Panc1 (cell line): ENCODE measurements at regions not wholly inside any gene's neighbourhood (a gene's known extent, or its start where the extent isn't known, plus 50 kb on each side); places are given as distances from the start of the nearest gene placed in this dataset.

Experiments
- ATAC-seq: fragments of 200-7000 bp; cut with Tn5 transposase; 2 replicates; pipeline ENCODE4 v1.9.1; 2020; ENCODE audit warnings: mild to moderate bottlenecking, moderate library complexity
- BruUV-seq: library from RNA; stranded (reverse); fragments of 400-500 nt; replicated peaks from 2 replicates; lab custom pipeline; 2021; lab: Mats Ljungman, UMichigan
- CTCF ChIA-PET: fragments of 300-600 bp; sonication (Branson Sonifier 250); formaldehyde crosslinking; loops from one replicate; lab custom pipeline; 2022; ENCODE audit warnings: antibody characterized with exemption; lab: Charles Lee
- POLR2A ChIA-PET: fragments of 300-600 bp; sonication (Branson Sonifier 250); formaldehyde crosslinking; loops from one replicate; lab custom pipeline; 2022; ENCODE audit warnings: antibody characterized with exemption; lab: Charles Lee
- DNase-seq: peaks from one replicate; pipeline ENCODE4 v3.0.0-alpha.2; 2010; ENCODE audit warnings: low read depth, low spot score
- H3K27ac ChIP-seq: 2 replicates; pipeline ENCODE4 v1.5.1; 2011; ENCODE audit warnings: mild to moderate bottlenecking, low read length, inconsistent platforms
- H3K27me3 ChIP-seq: fragments of 200-500 bp; sonication (Bioruptor generic); 2 replicates; pipeline ENCODE4 v1.6.0; 2014; ENCODE audit warnings: low read length, inconsistent platforms; ENCODE audit not compliant: control insufficient read depth, insufficient read depth
- H3K36me3 ChIP-seq: fragments of 200-500 bp; sonication (Bioruptor generic); 2 replicates; pipeline ENCODE4 v1.5.1; 2014; ENCODE audit warnings: inconsistent platforms, mild to moderate bottlenecking, low read length, moderate library complexity; ENCODE audit not compliant: control insufficient read depth, insufficient read depth
- H3K4me1 ChIP-seq: 2 replicates; pipeline ENCODE4 v1.5.1; 2011; ENCODE audit warnings: inconsistent platforms, mild to moderate bottlenecking, low read length, moderate library complexity; ENCODE audit not compliant: control insufficient read depth, insufficient read depth
- H3K4me3 ChIP-seq, 2 experiments: 2 replicates each; pipeline ENCODE4 v1.5.1; 2011 to 2012; ENCODE audit warnings: low read depth in 2 of 2, low read length in 2 of 2, mild to moderate bottlenecking in 2 of 2, inconsistent platforms in 1 of 2, moderate library complexity in 1 of 2
- H3K9me3 ChIP-seq: fragments of 200-500 bp; sonication (Bioruptor generic); 2 replicates; pipeline ENCODE4 v1.5.1; 2014; ENCODE audit warnings: low read depth, mild to moderate bottlenecking, inconsistent platforms, low read length, moderate library complexity; ENCODE audit not compliant: control insufficient read depth, insufficient read depth
- CTCF ChIP-seq: fragments of 450-650 bp; IDR thresholded peaks from 2 replicates; pipeline ENCODE4 v1.5.1; 2017; ENCODE audit warnings: mild to moderate bottlenecking
- POLR2AphosphoS5 ChIP-seq: IDR thresholded peaks from 2 replicates; pipeline ENCODE4 v1.6.1; 2012; ENCODE audit warnings: mild to moderate bottlenecking, low read depth, low read length, moderate library complexity
- REST ChIP-seq, 2 experiments: IDR thresholded peaks; 2 replicates each; pipeline ENCODE4 v1.6.1; 2011 to 2012; ENCODE audit warnings: low read depth in 2 of 2, control low read depth in 1 of 2, low read length in 1 of 2, mild to moderate bottlenecking in 1 of 2, moderate library complexity in 1 of 2; ENCODE audit not compliant: insufficient read depth in 1 of 2
- SIN3A ChIP-seq: IDR thresholded peaks from 2 replicates; pipeline ENCODE4 v1.6.1; 2012; ENCODE audit warnings: low read depth, mild to moderate bottlenecking, low read length, moderate library complexity, borderline replicate concordance; ENCODE audit not compliant: insufficient read depth
- TCF7L2 ChIP-seq: IDR thresholded peaks from 2 replicates; pipeline ENCODE4 v1.6.1; 2011; ENCODE audit warnings: mild to moderate bottlenecking, low read depth, low read length, inconsistent platforms
- in situ Hi-C: cut with HindIII; loops from 2 replicates; pipeline ENCODE4 v1.10.0; 2016; ENCODE audit warnings: low sequenced_read_pairs, low pct_unique_long_range_greater_than_20kb
- intact Hi-C: fragments of 100-400 bp; cut with micrococcal nuclease; formaldehyde crosslinking; loops from one replicate; pipeline ENCODE4 v1.10.0; 2022; ENCODE audit not compliant: unreplicated experiment

- CTCF ChIA-PET, result no interaction called here
- no TSS peak for BruUV-seq
- POLR2A ChIA-PET, result no interaction called here
- Histone ChIP-seq H3K9me3 (no peaks in the 10 kb centered on the region), H3K4me3 (no peak overlapping the region), H3K36me3 (no peaks in the 10 kb centered on the region), H3K27me3 (no peaks in the 10 kb centered on the region), H3K4me1 (no peaks in the 10 kb centered on the region), H3K27ac (no peak overlapping the region)
- no peak for TF ChIP-seq POLR2AphosphoS5
- TF ChIP-seq TCF7L2, result no peak
- TF ChIP-seq SIN3A, result no peak
- no peak for TF ChIP-seq CTCF
- TF ChIP-seq REST (IDR thresholded peaks at IDR 0.05; ENCODE audit: insufficient read depth in 1 of 2, low read depth in 2 of 2, low read length in 1 of 2), result no peak
- DNase-seq (no peak), ATAC-seq (no peak)
- in situ Hi-C loops, result no loop called here
- intact Hi-C loops, result no loop called here
Observed at GRCh38 chr9:109990541-109990940, 210.5 kb downstream of the PALM2AKAP2 start.

GRCh38 chr9:109992293-109992692 is 212.3 kb downstream of the PALM2AKAP2 start:
- in situ Hi-C loops, result no loop called here
- Histone ChIP-seq H3K4me3 (no peak overlapping the region), H3K36me3 (no peaks in the 10 kb centered on the region), H3K4me1 (no peaks in the 10 kb centered on the region), H3K27me3 (no peaks in the 10 kb centered on the region), H3K9me3 (no peaks in the 10 kb centered on the region), H3K27ac (no peak overlapping the region)
- ATAC-seq (no peak), DNase-seq (no peak)
- intact Hi-C loops, result no loop called here
- ChIA-PET CTCF (no interaction called here), POLR2A (no interaction called here)
- TF ChIP-seq CTCF (no peak), SIN3A (no peak), POLR2AphosphoS5 (no peak), REST (IDR thresholded peaks at IDR 0.05; ENCODE audit: insufficient read depth in 1 of 2, low read depth in 2 of 2, low read length in 1 of 2) (no peak), TCF7L2 (no peak)
- no TSS peak for BruUV-seq
